GM12865 (cell line): ENCODE measurements at regions not wholly inside any gene's neighbourhood (a gene's known extent, or its start where the extent isn't known, plus 50 kb on each side); places are given as distances from the start of the nearest gene placed in this dataset.
"Not testable (repeated sequence)": the region's sequence is repeated elsewhere in the genome, so short reads cannot be mapped to it uniquely, and the experiment has no call there.

ENCODE experiments used
- DNase-seq: peaks from one replicate; pipeline ENCODE4 v3.0.0; 2010; ENCODE audit warnings: low read depth
- H3K4me3 ChIP-seq: 2 replicates; pipeline ENCODE4 v1.5.1; 2011; ENCODE audit warnings: mild to moderate bottlenecking, low read depth, low read length, control low read depth
- CTCF ChIP-seq: IDR thresholded peaks from 2 replicates; pipeline ENCODE4 v1.5.1; 2011; ENCODE audit warnings: low read length, control low read depth, low read depth, inconsistent platforms; ENCODE audit not compliant: insufficient read depth; ENCODE audit errors: missing control alignments

GRCh38 chr9:63817622-63818518, 1467.1 kb downstream of the FOXD4L5 start:
- TF ChIP-seq CTCF, result peak; percentile 31
- peak overlapping the region; percentile 51 for H3K4me3 ChIP-seq
- DNase-seq, result peak; percentile 86

GRCh38 chr9:63816751-63817621, 1468.0 kb downstream of the FOXD4L5 start:
- DNase-seq, result peak; percentile 95
- TF ChIP-seq CTCF, result no peak
- H3K4me3 ChIP-seq, result peak overlapping the region; percentile 51

GRCh38 chr9:63814970-63815669, 1469.9 kb downstream of the FOXD4L5 start:
- DNase-seq, H3K4me3 ChIP-seq: not testable (repeated sequence)

GRCh38 chr9:63813391-63814021, 1471.5 kb downstream of the FOXD4L5 start:
- peak overlapping the region; percentile 50 for H3K4me3 ChIP-seq
- DNase-seq, result not testable (repeated sequence)

- H3K4me3 ChIP-seq, result peak overlapping the region; percentile 50
- peak; percentile 61 for DNase-seq
Observed at GRCh38 chr9:63812822-63813221, 1472.2 kb downstream of the FOXD4L5 start.

DNA sequence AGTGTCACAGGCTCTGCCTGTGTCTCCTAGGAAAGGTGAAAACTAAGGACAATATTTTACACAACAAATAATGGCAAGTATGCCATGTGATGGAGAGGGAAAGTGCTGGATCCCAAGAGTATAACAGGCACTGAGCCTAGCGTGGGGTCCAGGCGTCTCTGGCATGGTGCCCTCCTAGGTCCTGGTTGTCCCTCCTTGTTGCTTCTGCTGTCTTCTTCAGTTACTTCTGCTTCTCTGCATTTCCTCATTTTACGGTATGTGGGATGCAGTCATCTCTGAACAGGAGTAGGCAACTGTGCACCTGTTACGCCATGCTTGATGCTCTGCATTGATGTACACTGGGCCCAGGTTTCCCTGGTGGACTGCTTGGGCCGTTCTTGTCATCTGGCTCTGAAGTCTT, 1480.8 kb downstream of the FOXD4L5 start:
- H3K4me3 ChIP-seq, DNase-seq: not testable (repeated sequence)

DNA sequence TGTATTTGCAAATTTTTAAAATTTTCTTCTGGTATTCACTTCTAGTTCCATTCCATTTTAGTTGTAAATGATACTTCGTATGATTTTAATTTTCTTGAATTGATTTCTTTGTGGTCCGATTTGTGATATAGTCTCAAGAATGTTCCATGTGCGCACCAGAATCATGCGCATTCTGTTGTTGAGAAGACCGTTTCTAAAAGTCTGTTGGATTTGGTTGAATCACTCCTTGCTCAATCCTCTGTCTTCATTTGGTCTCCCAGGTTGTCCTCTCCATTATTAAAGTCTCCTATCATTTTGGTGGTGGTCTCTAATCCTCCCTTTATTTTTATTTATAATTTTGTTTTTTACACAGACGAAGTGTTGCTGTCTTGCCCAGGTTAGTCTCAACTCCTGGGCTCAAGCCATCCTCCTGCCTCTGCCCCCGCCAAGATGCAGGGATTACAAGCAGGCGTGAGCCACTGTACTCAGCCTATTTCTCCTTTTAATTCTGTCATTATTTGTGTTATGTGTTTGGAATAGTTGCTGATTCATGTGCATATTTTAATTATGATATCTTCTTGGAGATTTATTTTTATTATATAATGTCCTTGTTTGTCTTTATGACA, 1490.8 kb downstream of the FOXD4L5 start:
- H3K4me3 ChIP-seq, DNase-seq: not testable (repeated sequence)

GRCh38 chr9:63787454-63787853, 1497.6 kb downstream of the FOXD4L5 start:
- DNase-seq, H3K4me3 ChIP-seq: not testable (repeated sequence)

- not testable (repeated sequence) for DNase-seq, H3K4me3 ChIP-seq
Observed at GRCh38 chr9:63785059-63785458, 1500.0 kb downstream of the FOXD4L5 start.

- not testable (repeated sequence) for H3K4me3 ChIP-seq, DNase-seq
Observed at GRCh38 chr9:63784421-63784820, 1500.6 kb downstream of the FOXD4L5 start.

- not testable (repeated sequence) for H3K4me3 ChIP-seq
Observed at GRCh38 chr9:63781817-63782439, 1503.1 kb downstream of the FOXD4L5 start.

DNA sequence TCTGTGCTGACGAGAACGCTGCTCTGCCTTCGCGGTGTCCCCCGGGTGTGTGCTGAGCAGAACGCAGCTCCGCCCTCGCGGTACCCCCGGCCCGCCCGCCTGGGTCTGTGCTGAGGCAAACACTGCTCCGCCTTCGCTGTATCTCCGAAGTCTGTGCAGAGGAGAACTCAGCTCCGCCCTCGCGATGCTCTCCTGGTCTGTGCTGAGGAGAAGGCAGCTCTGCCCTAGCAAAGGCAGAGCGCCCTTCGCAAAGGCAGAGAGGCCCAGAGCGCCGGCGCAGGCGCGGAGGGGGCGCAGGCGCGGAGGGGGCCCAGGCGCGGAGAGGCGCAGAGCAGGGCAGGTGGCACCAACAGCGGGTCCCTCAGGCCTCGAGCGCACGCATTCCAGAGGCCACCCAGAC, 1503.6 kb downstream of the FOXD4L5 start:
- not testable (repeated sequence) for H3K4me3 ChIP-seq
- DNase-seq, result peak; percentile 31

More at GRCh38 chr9:63781817-63782439, 1503.1 kb downstream of the FOXD4L5 start:
- not testable (repeated sequence) for DNase-seq

GRCh38 chr9:63776220-63776619, 1508.8 kb downstream of the FOXD4L5 start:
- not testable (repeated sequence) for DNase-seq

GRCh38 chr9:63775092-63775426, 1510.0 kb downstream of the FOXD4L5 start:
- not testable (repeated sequence) for H3K4me3 ChIP-seq, DNase-seq

More at GRCh38 chr9:63776220-63776619, 1508.8 kb downstream of the FOXD4L5 start:
- not testable (repeated sequence) for H3K4me3 ChIP-seq
